HG03469 (cell line): ENCODE measurements at regions not wholly inside any gene's neighbourhood (a gene's known extent, or its start where the extent isn't known, plus 50 kb on each side); places are given as distances from the start of the nearest gene placed in this dataset.

Source experiments
- ATAC-seq: cut with Tn5 transposase; IDR thresholded peaks from one replicate; pipeline ENCODE4 v1.9.1; 2021; ENCODE audit warnings: mild to moderate bottlenecking, moderate library complexity, moderate number of reproducible peaks; ENCODE audit not compliant: unreplicated experiment

- no peak for ATAC-seq
Observed at GRCh38 chrY:7262531-7262930, 351.0 kb upstream of the AMELY start.

GRCh38 chrY:7261254-7261653, 349.7 kb upstream of the AMELY start:
- no peak for ATAC-seq

GRCh38 chrY:7240101-7240500, 328.5 kb upstream of the AMELY start:
- no peak for ATAC-seq

GRCh38 chrY:7211971-7212370, 300.4 kb upstream of the AMELY start:
- ATAC-seq, result no peak

DNA sequence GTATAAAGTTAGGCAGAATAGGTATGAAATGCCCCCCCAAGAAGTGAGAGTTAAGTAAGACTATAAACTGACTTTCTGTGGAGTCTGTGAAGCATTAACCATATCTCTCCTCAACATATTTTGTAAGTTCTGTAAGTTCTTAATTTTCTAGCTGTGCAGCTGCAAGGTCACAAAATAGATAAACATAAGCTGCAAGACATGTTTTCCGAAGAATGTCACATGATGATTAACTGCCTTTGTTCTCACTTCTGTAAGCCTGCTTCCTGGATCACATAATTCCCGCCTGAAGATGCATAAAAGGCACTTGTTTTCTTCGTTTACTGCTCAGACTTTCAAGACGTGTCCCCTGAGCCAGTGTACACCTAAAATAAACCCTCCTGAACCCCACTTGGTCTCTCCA, 292.9 kb upstream of the AMELY start:
- ATAC-seq, result no peak

- ATAC-seq, result no peak
Observed at GRCh38 chrY:7182591-7182990, 271.0 kb upstream of the AMELY start.

DNA sequence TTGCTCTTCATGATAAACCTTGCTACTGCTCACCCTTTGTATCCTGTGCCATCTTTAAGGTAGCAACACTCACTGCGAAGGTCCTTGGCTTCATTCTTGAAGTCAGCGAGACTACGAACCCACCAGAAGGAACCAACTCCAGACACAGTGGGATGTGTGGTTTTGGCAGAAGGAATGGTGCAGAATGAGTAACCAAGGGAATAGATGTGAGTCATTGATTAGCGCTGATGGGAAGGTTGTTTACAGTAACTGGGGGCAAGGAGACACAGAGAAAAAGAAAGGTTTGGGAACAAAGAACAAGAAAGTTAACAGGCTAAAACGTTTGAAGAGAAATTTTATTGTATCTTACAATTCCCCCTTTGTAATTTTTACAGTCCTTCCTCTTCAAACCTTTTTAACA, 266.1 kb upstream of the AMELY start:
- ATAC-seq, result no peak

DNA sequence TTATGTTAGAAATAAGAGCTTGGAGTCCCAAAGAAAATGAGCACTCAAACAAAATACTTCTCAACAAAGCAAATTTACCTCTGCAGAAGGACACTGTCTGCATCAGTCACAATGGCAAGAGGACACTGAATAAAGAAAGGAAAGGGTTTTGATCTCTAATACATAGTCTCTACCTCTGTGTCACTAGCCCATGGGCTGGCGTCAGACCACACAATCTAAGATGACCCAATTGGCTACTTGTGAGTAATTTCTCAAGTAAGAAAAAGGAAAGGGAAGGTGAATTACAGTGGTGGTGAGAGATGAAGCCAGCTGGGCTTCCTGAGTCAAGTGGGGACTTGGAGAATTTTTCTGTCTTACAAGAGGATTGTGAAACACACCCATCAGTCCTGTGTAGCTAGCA, 257.9 kb upstream of the AMELY start:
- ATAC-seq, result no peak

- no peak for ATAC-seq
Observed at GRCh38 chrY:7141477-7141876, 229.9 kb upstream of the AMELY start.
